ENCODE measurements at regions not wholly inside any gene's neighbourhood (a gene's known extent, or its start where the extent isn't known, plus 50 kb on each side); places are given as distances from the start of the nearest gene placed in this dataset.
A peak's percentile ranks its signal among the peaks of the same experiment; 100 is the strongest.

- no peaks in the 10 kb centered on the region; a peak in 1 of 5 replicates for H3K9me3 Mint-ChIP-seq
- no peak overlapping the region for H3K27ac Mint-ChIP-seq
- peaks cover 0 to 1% (median 0%) of the 10 kb centered on the region in 3 experiments; a peak in 1 of 7 replicates for H3K36me3 Mint-ChIP-seq (ENCODE audit: insufficient read depth in 1 of 3, low read depth in 3 of 3)
Observed at GRCh38 chr4:58551676-58552075, 1441.5 kb upstream of the IGFBP7 start.

More at GRCh38 chr4:58551676-58552075, 1441.5 kb upstream of the IGFBP7 start:
- H4K20me1 ChIP-seq (ENCODE audit: control insufficient read depth, insufficient read depth, insufficient read length): no peaks in the 10 kb centered on the region
- H3K4me3 Mint-ChIP-seq: no peak overlapping the region
- H3K27me3 ChIP-seq (ENCODE audit: insufficient read depth, low read length): no peaks in the 10 kb centered on the region
- no peak overlapping the region for H2AFZ ChIP-seq (ENCODE audit: low read length)
- H2BK15ac ChIP-seq (ENCODE audit: low read depth, low read length): peak overlapping the region; percentile 89; the same call in 1 of the 2 replicates
- H3T11ph ChIP-seq (ENCODE audit: low read length): no peak overlapping the region
- H3K27ac ChIP-seq (ENCODE audit: insufficient read length, low read depth, low read length): no peak overlapping the region
- no peak overlapping the region for H3K56ac ChIP-seq (ENCODE audit: insufficient read length, low read depth, low read length)
- no peak overlapping the region for H4K91ac ChIP-seq (ENCODE audit: insufficient read length, low read depth, low read length)
- H3K14ac ChIP-seq (ENCODE audit: insufficient read depth, low read length): no peak overlapping the region
- no peak overlapping the region for H3K4me2 ChIP-seq (ENCODE audit: insufficient read depth, insufficient read length, low read length)
- H3K18ac ChIP-seq (ENCODE audit: insufficient read length, low read depth, low read length): no peak overlapping the region
- no peak for TF ChIP-seq CTCF (conservative IDR thresholded peaks at IDR 0.05)
- no peak overlapping the region for H3K4ac ChIP-seq (ENCODE audit: low read depth, low read length)
- peaks cover 7% of the 10 kb centered on the region for H3K4me1 ChIP-seq (ENCODE audit: insufficient read depth, low read length)
- no peaks in the 10 kb centered on the region for H3K23me2 ChIP-seq (ENCODE audit: insufficient read length, low read depth, low read length, poor library complexity, severe bottlenecking)
- peaks cover 3 to 8% of the 10 kb centered on the region in 2 experiments; a peak in 2 of 4 replicates for H3K4me1 Mint-ChIP-seq
- no peak overlapping the region for H2BK120ac ChIP-seq (ENCODE audit: low read depth, low read length, poor library complexity, severe bottlenecking)
- no peak overlapping the region for H2BK12ac ChIP-seq (ENCODE audit: insufficient read length, low read depth, low read length)
- H4K5ac ChIP-seq (ENCODE audit: insufficient read length, low read depth, low read length): no peak overlapping the region
- no peak overlapping the region for H3K23ac ChIP-seq (ENCODE audit: insufficient read length, low read depth, low read length)
- no peaks in the 10 kb centered on the region for H3K79me1 ChIP-seq (ENCODE audit: insufficient read depth, low read depth, low read length, poor library complexity, severe bottlenecking)
- H3K9me3 ChIP-seq (ENCODE audit: control insufficient read depth, low read depth, low read length): no peaks in the 10 kb centered on the region
- H2AK5ac ChIP-seq (ENCODE audit: insufficient read length, low read length): no peak overlapping the region
- no peak overlapping the region for H4K8ac ChIP-seq (replicated peaks; ENCODE audit: insufficient read length, low read depth, low read length)
- H2BK20ac ChIP-seq (ENCODE audit: low read depth, low read length, poor library complexity, severe bottlenecking): no peak overlapping the region
- no peaks in the 10 kb centered on the region for H3K79me2 ChIP-seq (ENCODE audit: insufficient read depth, low read length)
- peak; percentile 26 for DNase-seq
- H3K27me3 Mint-ChIP-seq (ENCODE audit: low read depth): no peaks in the 10 kb centered on the region
- H2BK5ac ChIP-seq (ENCODE audit: insufficient read length, low read length): no peak overlapping the region
- no peak overlapping the region for H3K9ac ChIP-seq (ENCODE audit: extremely low read depth, insufficient read length, low read length)
